ENCODE measurements at regions not wholly inside any gene's neighbourhood (a gene's known extent, or its start where the extent isn't known, plus 50 kb on each side); places are given as distances from the start of the nearest gene placed in this dataset.
A peak's percentile ranks its signal among the peaks of the same experiment; 100 is the strongest.
"Not testable (repeated sequence)": the region's sequence is repeated elsewhere in the genome, so short reads cannot be mapped to it uniquely, and the experiment has no call there.

DNA sequence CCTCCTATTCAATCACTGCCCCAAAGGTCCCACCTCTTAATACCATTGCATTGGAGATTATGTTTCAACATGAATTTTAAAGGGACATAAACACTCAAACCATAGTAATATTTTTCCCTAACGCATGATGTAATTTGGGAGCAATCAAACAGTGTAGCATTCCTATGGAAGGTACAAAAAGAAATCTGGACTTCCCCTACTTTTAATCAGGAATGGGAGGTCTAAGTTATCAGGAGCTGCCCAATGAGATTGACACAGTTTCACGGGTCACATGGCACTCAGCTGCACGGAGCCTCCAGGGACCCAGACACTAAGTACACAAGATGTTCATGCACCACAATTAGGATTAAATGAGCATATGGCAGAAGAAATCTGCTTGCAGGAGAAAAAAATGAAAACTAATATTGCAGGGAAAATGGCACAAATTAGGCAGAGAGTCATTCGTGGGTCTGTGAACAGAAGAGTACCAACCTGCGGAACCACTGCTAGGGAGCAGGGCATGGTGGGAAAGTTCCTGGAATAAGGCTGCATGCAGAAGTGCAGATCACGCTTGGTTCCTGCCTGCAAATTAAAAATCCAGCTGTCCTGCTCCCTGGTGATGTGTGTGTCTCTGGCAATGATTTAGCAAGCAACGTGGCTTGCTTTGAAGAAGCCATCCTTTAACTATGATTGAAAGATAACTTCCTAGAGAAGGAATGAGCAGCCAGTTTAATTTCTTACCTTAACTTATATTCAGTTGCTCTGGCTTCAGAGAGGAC, 326.6 kb upstream of the ID2 start:
- no peak for DNase-seq (ENCODE audit: low spot score)

DNA sequence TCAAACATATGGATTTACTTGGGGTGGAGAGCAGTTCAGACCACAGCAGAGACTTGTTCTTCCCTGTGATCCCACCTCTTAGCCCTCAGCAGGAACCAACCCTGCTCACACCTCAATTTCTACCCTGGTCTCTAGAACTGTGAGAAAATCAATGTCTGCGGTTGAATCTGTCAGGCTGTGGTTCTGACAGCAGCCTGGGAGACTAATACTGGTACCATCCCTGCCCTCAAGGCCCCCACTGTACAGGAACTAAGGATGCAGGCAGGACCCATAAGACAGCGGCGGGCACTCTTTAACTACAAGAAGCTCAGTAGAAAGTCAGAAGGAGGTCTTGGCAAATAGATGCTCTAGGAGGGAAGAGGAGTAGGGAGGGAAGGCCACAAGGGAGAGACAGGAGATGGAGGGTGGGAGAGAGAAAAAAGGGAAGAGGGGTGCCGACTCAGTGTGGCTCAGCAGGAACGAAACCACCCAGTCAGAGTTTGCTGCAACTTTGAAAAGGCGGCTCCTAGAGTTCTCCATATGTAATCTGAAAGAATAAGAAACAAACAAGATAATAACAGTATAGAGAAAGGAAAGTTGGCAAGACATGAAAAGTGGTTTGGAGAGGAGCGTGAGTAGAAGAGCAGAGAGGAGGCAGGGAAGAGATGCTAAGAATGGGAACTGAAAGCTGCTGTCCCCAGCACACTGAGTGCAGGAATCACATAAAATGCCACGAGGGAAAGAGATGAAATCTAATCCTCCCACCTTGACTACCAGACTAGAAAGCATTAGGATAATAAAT, 323.9 kb upstream of the ID2 start:
- no peak for DNase-seq (ENCODE audit: low spot score)

DNA sequence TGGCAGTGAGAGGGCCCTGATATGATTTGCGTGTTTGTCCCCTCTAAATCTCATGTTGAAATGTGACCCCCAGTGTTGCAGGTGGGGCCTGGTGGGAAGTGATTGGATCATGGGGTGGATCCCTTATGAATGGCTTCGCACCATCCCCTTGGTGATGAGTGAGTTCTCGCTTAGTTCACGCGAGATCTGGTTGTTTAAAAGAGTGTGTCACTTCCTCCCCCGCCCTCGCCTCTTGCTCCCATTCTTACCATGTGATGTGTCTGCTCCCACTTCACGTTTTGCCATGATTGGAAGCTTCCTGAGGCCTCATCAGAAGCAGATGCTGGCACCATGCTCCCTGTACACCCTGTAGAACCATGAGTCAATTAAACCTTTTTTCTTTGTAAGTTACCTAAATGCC, 319.9 kb upstream of the ID2 start:
- no peak for DNase-seq (ENCODE audit: low spot score)

DNA sequence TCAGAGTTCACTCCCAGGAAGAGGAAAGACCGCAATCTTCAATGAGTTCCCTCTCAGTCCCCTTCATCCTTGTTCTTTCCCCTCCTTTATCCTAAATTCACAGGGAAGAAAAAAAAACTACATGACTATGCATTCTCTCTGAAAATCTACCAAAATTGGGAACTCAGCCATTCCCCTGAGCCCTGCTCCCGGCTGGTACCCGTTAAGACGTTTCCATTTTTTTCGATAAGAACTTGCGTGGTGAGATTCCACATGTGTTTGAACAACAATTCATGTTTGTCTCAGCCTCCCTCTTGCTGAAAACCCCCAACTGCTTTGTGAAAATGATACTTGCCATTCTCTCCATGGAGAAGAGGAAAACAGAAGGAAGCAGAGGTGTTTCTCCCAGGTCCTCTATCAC, 318.7 kb upstream of the ID2 start:
- DNase-seq (ENCODE audit: low spot score), result no peak

DNA sequence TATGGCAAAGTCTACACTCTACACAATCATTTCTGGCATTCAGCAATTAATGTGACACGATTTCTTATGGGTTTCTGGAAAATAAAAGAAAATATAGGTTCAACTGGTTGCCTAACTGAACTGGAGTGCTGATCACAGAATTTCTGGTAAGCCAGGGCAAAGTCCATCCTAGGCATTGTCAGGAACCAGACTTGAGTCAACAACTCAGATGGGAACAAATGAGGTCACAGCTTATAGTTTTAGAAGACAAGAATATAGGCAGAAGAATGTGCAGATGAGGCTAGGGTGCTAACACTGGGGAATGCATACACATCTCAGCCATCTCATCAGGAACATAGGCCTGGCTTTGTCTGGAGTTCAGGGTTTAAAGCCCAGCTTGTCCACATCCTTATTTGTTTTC, 317.2 kb upstream of the ID2 start:
- DNase-seq (ENCODE audit: low spot score), result no peak

DNA sequence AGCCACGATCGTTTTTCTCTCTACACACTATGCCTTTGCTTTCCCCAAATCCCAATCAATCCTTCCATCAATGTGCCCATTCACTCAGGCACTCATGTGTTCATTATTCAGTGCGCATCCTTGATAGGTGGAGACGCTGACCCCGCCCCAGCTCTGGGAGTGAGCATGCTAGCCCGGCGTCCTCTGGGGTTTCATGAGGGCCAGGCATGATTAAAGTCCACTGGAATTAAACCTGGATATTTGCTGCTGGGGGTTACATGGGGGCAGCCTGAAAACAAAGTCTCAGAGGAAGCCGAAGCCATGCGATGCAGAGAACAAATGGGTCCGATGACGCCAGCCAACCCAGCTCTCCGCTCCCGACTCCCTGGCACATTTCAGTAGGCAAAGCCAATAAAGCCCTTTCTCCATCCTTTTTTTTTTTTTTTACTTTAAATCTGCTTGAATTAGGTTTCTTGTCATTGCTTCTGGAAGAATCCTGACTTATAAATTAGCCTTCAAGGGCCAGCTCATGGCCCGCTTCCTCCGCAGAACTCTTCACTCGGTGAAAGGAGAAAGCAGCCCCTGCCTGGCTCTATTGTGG, 316.4 kb upstream of the ID2 start:
- DNase-seq (ENCODE audit: low spot score), result no peak

DNA sequence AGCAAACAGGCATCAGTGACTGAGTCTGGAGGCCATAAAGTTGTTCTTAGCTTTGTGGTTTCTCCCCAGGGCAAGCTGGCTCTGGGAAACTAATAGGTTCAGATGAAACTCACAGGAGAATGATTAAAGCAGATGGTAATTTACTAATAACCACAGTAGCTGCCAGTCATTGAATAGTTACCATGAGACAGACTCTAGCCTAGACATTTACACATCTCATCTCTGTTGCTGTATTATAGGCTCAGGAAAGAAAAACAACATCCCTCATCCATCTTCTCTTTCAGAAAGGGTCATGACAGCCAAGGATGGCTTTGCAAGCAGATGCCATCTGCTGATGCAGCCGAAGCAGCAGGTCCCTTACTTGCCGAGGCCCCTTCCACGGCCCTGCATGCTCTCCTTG, 314.0 kb upstream of the ID2 start:
- DNase-seq (ENCODE audit: low spot score), result no peak

DNA sequence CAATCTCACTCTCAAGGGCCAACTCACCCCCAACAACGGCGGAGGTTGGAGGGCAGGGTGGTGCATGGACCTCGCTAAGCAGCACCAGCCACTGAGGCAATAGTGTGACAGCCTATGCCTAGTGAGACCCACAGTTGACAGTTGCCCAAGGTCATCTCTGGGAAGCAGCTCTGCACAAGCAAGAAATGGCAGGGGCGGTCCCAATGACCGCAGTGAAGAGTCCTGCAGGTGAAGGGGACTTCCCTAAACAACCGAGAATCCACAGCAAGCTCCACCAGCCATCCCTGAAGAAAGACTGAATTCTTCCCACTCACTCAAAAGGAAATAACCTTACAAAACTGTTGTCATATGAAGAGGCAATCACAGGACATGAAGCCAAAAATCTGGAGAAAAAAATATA, 313.4 kb upstream of the ID2 start:
- DNase-seq (ENCODE audit: low spot score), result no peak

DNA sequence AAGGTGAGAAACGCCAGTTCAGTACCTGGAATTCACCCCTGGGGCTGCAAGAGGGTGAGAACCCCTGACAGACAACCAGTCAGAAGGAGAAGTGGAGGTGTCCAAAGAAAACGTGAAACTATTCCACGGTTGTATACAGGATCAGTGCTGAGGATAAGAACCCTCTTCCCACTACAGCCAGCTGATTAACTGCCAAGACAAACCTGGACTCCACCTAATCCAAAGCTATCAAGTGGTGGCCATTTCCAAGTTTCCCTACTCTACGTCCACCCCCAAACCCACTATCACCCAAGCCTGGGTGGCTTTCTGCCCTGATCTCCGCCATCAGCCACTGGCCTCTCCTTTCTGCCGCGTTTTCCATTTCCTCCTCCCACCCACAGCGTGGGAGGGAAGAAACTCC, 312.3 kb upstream of the ID2 start:
- no peak for DNase-seq (ENCODE audit: low spot score)

DNA sequence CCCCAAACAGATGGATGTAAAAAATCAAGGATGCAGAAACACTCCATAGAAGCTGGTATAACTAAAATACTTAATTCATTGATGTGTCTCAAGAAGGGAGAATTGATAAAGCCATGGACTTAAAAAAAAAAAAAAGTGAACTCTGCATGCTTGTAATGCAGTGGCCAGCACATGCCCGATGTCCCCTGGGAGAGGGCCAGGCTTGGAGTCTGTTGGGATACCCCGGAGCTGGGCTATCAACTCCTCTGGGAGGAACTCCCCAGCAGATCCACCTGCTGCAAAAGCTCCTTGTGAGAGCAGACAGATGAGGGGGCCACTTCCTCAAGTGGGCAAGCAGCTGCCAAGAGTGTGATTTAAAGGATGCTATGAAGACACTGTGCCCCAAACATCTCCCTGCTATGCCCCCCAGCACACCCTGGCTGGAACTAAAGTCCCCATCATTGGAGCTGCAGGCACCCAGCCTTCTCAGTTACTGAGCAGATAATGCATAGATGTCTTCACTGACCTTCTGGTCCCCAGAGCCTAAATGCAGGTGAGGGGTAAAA, 311.5 kb upstream of the ID2 start:
- no peak for DNase-seq (ENCODE audit: low spot score)

DNA sequence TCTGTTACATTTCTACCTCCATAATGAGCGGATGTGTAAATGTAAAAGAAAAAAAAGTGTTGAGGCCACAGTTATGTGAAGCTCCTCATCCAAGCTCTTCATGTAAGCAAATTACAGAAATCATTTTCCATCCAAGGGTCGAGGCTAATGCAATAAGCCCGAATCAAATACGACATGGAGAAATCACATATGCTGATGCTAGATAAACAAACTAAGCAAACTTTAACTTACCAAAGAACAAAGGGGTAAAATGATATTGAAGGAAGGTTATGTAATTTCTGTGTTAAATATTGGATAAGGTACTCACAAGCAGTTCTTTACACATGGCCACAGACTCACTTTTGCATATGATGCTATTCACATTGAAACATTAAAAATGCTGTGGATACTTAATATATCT, 310.2 kb upstream of the ID2 start:
- peak; percentile 21 for DNase-seq (ENCODE audit: low spot score)

DNA sequence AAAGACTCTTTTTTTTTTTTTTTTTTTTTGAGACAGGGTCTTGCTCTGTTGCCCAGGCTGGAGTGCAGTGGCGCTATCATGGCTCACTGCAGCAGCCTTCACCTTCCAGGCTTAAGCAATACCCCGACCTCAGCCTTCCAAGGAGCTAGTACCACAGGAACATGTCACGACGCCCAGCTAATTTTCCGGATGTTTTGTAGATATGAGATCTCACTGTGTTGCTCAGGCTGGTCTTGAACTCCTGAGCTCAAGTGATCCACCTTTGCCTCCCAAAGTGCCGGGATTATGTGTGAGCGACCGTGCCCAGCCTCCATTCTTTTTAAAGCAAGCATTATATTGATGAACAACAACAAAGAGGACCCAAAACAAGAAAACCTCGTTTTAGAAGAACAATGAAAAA, 307.1 kb upstream of the ID2 start:
- no peak for DNase-seq (ENCODE audit: low spot score)

DNA sequence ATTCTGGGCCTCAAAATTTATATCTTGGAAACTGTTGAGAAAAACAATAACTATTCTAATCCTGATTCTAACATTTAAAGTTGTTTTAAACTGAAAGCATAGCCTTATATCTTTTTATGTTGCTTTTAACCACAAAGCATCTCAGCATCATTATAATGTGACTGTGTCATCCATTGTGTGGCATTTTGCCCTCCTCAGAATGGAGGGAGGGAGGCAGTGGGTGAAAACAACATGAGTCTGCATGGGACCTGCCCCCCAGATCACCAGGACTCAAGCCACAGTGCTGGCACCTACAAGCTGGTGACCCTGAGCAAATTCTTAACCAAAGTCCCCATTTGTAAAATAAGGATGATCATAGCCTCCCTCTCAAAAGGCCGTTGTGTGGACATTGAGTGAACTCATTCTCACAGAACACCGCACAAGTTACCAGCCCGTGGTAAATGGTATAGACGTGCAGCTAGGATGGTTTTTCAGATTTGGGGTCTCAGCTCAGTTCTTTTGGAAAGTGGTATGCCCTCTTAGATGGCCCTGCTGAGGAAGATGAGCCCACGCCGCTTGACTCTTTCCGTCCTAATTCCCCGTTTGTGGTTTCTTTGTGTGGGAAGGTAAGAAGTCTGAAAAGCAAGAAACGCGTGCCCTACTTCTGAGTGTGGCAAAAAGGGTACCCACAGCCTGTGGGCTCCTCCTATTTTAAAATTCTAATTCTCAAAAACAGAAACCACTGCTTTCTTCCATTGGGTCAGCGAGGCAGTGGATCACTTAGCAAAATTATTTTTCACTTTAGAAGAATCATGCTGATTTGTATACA, 305.0 kb upstream of the ID2 start:
- DNase-seq (ENCODE audit: low spot score), result no peak

DNA sequence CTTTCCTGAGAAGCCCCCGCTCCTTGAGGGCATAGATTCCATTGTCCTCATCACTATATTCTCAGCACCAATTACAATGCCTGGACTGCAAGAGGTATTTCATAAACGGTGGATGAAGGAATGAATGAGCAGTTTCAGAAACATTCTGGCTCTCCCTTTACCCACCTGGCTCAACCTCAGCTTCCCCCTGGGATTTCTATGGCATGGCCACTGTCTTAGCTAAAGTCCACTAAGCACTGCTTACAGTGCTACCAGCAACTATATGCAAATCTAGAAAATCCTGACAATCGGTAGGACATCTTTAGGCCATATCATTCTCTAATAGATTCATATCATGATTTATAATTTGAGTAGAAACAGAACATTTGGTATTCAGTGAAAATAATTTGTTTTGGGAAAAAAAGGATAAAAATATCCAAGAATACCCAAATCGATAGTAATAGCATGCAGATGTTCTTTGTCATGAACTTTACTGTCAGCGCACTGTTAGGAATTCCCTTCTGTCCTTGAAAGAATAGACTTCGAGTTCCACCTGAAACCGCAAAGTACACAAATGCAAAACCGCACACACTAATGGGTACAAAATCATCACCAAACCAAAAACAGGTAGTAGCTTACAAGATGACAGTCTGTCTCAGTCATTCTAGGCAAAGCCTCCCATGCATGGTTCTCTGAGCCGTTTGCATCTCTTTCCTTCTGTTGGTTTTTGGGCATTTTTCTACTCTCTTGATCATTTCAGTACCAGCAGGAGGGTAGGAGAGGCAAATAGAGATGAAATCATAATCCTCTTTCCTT, 303.6 kb upstream of the ID2 start:
- DNase-seq (ENCODE audit: low spot score), result no peak

DNA sequence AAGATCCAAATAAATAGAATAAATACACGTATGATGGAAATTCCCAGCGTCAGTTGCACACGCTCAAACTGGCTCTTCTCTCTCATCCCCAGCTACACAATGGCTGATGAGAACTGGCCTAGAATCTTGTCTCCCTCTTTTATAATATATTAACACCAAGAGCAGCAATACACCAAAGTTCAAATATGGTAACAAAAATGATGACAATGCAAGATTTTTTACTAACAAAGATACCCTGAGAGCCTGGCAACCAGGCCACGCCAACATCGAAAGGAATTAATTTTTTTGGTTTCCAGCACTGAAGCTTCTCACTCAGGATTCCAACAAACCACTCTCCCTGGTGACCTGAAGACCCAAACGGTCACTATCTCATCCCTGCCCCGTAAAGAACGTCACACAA, 302.7 kb upstream of the ID2 start:
- no peak for DNase-seq (ENCODE audit: low spot score)

DNA sequence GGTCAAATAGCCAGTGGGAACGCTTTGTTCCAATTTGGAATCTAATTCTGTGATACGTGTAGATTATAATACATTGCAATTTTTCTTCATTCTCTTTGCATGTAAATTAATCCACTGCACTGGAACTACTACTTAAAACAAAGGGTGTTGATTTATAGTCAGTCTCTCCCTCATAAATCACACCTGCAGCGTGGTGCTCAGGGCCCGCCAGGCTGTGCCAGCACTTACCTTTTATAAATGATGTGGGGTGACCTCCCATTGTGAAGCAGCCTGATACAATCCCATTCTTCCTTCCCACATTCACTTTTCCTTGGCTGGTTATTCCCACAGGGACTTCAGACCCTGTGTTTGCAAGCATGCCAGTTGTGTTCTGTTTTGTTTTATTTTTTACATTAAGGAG, 302.3 kb upstream of the ID2 start:
- no peak for DNase-seq (ENCODE audit: low spot score)

DNA sequence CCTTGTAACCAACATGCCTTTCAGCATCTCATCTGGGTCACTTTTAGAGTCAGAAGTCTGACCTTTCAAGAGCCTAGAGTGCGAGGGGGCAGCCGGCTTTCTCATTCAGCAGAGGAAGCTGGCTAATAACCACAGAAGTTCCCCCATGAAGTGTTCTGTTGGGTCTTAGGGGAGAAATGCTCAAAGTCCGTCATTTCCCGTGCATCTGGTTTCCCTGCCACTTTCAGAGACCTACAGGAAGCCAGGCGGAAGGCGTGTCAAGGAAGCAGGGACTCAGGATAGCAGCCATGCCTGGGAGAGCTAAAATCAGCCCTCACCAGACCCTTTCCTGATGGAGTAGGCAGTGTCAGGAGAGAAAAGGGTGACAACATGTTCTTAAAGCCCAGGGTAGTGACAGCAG, 301.8 kb upstream of the ID2 start:
- no peak for DNase-seq (ENCODE audit: low spot score)

DNA sequence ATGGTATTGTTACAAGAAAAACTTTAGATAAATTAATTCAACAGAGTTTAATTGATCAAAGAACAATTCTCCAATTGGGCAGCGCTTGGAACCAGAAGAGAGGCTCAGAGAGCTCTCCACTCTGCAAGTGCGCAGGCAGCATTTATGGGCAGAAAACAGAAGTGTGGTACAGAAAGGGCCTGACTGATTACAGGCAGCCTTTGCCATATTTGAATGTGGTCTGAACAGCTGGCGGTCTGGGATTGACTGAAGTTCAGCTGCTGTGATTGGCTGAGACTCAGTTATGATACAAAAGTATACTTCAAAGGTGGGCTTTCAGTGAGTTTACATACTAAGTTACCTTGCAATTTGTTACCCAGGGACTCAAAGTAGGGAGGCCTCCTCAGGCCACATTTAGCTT, 301.3 kb upstream of the ID2 start:
- no peak for DNase-seq (ENCODE audit: low spot score)

DNA sequence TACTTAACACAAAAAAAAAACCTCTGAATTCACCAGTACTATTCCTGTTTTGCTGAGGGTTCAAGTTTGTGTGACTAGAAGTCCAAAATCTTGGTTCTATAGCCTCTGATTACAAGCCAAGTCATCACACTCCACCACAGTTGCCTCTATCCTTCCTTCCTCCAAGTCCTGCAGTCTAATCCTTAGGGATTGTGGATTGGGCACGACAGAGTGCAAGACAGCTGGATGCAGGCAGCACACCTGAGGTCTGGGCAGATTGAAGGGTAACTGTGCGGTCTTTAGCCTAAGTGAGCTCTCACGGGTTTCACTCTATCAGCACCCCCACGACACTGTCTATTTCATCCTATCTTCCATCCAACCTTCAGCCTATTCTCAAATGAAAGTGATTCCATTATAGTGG, 299.4 kb upstream of the ID2 start:
- DNase-seq (ENCODE audit: low spot score), result no peak

DNA sequence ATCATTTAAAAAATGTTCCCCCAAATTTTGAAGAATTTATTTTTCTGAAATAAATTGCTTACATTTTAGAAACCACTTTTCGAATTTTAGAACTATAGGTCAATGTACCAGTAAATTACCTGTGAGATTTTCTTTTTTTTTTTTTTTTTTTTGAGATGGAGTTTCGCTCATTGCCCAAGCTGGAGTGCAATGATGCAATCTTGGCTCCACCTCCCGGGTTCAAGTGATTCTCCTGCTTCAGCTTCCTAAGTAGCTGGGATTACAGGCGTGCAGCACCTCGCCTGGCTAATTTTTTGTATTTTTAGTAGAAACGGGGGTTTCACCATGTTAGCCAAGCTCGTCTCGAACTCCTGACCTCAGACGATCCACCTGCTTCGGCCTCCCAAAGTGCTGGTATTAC, 295.1 kb upstream of the ID2 start:
- DNase-seq (ENCODE audit: low spot score), result not testable (repeated sequence)

DNA sequence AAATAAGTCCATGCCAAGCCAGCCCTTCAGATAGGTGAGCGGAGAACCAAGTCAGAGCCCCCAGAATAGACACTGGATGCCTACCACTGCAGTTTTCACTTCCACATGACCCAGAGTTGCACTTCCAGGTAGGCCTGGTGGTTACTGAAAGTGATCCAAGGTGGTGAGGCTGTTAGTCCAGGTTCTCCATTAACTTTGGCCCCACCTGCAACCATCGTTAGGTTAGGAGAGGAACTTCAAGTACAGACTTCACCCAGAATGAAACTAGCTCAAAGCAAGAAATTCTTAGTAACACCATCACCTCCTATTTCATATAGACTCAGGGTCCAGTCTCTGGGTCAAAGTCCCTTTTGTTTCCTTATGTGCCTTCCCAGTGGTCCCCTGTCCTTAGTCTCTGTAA, 293.1 kb upstream of the ID2 start:
- DNase-seq (ENCODE audit: low spot score), result no peak

Measured in SK-N-DZ (cell line).